GM10266 (cell line): ENCODE measurements at regions not wholly inside any gene's neighbourhood (a gene's known extent, or its start where the extent isn't known, plus 50 kb on each side); places are given as distances from the start of the nearest gene placed in this dataset.

ENCODE experiments used
- DNase-seq: peaks from one replicate; pipeline ENCODE4 v3.0.0; 2012; ENCODE audit errors: extremely low spot score
- TF ChIP-seq, protein P1 (sequence below): IDR thresholded peaks from 2 replicates; pipeline ENCODE4 v1.5.1; 2012; ENCODE audit warnings: mild to moderate bottlenecking, low read depth; ENCODE audit not compliant: control insufficient read depth, insufficient read depth; ENCODE audit errors: missing control alignments

DNA sequence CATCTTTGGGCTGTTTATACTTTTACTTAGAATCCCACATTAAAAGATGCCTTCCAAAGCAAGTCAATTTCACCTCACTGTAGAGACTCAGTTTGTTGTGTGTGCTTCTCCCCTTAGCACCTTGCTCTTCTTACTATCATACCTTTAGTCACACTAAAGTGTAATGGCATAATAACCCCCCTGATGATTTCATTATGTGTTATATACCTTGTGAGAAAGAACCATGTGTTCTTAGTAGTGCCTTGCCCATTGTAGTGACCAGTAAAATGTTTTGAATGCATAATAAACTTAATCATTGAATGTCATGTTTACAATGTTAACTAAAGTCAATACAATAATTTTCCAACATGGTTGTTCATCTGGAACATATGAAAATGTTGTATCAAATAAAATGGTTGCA lies 1621.9 kb downstream of the PCDH7 start:
- DNase-seq = no peak
- TF ChIP-seq, protein P1, sequence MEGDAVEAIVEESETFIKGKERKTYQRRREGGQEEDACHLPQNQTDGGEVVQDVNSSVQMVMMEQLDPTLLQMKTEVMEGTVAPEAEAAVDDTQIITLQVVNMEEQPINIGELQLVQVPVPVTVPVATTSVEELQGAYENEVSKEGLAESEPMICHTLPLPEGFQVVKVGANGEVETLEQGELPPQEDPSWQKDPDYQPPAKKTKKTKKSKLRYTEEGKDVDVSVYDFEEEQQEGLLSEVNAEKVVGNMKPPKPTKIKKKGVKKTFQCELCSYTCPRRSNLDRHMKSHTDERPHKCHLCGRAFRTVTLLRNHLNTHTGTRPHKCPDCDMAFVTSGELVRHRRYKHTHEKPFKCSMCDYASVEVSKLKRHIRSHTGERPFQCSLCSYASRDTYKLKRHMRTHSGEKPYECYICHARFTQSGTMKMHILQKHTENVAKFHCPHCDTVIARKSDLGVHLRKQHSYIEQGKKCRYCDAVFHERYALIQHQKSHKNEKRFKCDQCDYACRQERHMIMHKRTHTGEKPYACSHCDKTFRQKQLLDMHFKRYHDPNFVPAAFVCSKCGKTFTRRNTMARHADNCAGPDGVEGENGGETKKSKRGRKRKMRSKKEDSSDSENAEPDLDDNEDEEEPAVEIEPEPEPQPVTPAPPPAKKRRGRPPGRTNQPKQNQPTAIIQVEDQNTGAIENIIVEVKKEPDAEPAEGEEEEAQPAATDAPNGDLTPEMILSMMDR = no peak

DNA sequence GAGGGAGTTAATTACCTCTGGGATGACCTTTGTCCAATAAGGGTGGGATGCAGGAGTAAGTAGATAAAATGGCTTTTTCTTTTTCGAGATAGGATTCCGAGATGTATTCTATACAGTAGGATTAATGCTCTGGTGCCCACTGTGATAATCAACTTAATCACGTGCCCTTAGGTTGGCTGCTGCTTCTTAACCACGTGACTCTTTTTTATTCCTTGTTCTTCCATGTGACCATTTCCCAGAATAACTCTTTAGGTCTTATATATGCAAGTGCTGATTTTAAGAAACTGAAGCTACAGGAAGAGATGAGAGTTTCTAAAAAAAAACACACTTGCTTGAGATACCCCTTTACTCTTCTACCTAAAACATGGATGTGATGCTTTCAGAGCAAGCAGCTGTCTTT lies 1628.9 kb downstream of the PCDH7 start:
- no peak for DNase-seq
- TF ChIP-seq, protein P1 = no peak

DNA sequence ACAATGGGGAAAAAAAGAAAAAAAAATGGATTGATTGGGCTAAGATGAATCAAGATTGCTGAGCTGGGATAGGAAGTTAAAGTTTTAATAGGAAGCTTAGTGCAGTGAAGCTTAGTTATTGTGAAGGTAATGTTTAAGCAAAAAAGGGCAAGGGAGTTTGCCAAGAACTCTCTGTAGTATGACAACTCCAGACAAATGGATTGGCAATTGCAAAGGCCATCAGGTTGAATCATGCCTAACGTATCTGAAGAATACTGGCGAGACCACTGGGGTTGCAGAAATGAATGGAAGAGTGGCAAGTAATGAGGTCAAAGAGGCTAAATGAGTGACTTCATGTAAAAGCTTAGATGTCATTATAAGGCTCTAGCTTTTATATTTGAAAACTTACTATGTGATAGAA lies 1654.0 kb downstream of the PCDH7 start:
- TF ChIP-seq, protein P1 = no peak
- no peak for DNase-seq

DNA sequence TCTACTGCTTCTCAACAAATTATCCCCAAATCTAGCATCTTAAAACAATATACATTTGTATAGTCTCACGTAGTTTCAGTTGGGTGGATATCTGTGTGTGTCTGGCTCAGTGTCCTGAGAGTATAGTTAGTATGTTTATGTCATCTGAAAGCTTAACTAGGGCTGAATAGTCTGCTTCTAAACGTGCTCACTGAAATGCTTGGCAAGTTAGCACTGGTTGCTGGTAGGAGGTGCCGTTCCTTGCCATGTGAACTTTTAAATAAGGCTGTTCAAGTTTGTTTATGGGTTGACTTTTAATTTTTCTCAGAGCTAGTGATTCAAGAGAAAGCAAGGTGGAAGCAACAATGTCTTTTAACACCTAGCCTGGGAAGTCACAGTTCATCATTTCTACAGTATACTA lies 1673.6 kb downstream of the PCDH7 start:
- TF ChIP-seq, protein P1 = no peak
- no peak for DNase-seq

DNA sequence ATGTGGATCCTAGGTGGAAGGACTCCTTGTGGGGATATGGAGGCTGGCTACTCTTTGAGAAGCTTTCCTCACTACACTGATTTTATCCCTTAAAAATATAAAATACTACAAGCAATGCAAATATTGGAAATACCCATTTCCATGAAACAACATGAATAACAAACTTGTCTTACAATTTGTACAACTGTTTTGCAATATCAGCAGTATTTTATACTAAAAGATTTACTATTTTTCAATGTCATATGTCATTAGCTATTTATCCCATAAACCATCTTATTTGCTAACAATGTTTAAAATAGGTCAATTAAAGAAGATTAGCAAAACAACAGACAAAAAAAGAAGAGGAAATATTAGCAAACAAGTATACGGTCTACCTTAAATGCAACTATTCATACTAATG lies 1674.1 kb downstream of the PCDH7 start:
- TF ChIP-seq, protein P1 = no peak
- DNase-seq = no peak

DNA sequence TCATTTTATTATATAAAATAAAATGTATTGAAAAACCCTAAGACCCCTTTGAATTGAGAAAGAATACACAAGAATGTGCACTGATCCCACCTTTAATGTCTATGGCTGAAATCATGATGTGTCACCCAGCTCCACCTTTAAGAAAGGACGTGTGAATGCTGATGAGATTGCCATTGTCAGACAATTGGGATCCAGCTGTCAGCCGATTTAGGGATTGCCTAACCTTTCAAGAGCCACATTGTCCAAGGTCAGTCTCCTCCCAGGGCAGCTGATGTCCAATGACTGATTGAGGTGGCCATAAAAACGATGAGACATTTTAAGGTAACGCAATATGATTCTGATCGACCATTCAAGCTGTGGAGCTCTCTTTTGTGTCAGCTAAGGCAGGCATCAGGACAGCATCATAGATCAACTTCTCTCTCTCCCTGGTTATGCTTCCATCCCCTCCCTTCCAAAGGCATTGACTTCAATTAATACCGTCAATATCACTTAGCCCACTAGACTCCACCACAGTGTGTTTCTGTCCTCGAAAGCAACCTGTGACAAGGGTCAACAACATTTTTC lies 1676.4 kb downstream of the PCDH7 start:
- TF ChIP-seq, protein P1 = no peak

DNA sequence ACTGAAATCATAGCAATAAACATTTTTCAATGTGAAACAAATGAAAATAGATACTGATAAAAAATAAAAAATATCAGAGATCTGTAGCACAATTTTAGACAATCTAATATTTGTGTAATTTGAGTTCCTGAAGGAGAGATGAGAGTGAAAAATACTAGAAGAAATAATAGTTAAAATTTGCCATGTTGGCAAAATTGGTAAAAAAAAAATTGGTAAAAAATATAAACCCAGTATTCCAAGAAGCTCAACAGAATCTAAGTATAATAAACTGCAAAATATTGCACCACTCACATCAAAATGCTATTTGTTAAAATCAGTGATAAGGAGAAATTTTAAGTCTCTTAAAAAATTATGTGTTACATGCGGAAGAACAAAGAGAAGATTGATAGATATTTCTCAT lies 1680.7 kb downstream of the PCDH7 start:
- no peak for DNase-seq
- TF ChIP-seq, protein P1 = no peak

More for the DNA sequence above, 1676.4 kb downstream of the PCDH7 start:
- DNase-seq = no peak
